PFSK-1 (cell line): ENCODE measurements at regions not wholly inside any gene's neighbourhood (a gene's known extent, or its start where the extent isn't known, plus 50 kb on each side); places are given as distances from the start of the nearest gene placed in this dataset.

Source experiments
- POLR2AphosphoS5 ChIP-seq: IDR thresholded peaks from 2 replicates; pipeline ENCODE4 v1.6.1; 2012; ENCODE audit warnings: low read depth, mild to moderate bottlenecking, control low read depth, low read length, moderate library complexity
- TAF1 ChIP-seq: IDR thresholded peaks from 2 replicates; pipeline ENCODE4 v1.6.1; 2012; ENCODE audit warnings: low read length, control low read depth, borderline replicate concordance; ENCODE audit not compliant: insufficient read depth

GRCh38 chr2:193868833-193869232 is 1674.1 kb upstream of the TMEFF2 start:
- TF ChIP-seq TAF1 (no peak), POLR2AphosphoS5 (no peak)
